Transverse colon (tissue), 4 donors: ENCODE measurements at regions not wholly inside any gene's neighbourhood (a gene's known extent, or its start where the extent isn't known, plus 50 kb on each side); places are given as distances from the start of the nearest gene placed in this dataset.

Source experiments
- DNase-seq: peaks from one replicate; pipeline ENCODE4 v3.0.0-alpha.2; 2019
- H3K27ac ChIP-seq, 4 donors: fragments of 200-600 bp; sonication (generic); 2 replicates each; pipeline ENCODE4 v1.5.1; 2016 to 2018; ENCODE audit warnings: inconsistent platforms in 4 of 4
- H3K27me3 ChIP-seq: fragments of 200-600 bp; sonication (generic); 2 replicates; pipeline ENCODE4 v1.5.1; 2017; ENCODE audit warnings: inconsistent platforms
- H3K36me3 ChIP-seq, 4 donors: fragments of 200-600 bp; sonication (generic); 2 replicates each; pipeline ENCODE4 v1.5.1; 2017 to 2019; ENCODE audit warnings: inconsistent platforms in 4 of 4
- H3K4me1 ChIP-seq, 4 donors: fragments of 200-600 bp; sonication (generic); 2 replicates each; pipeline ENCODE4 v1.5.1; 2017 to 2020; ENCODE audit warnings: inconsistent platforms in 4 of 4
- H3K4me3 ChIP-seq, 4 donors: fragments of 200-600 bp; sonication (generic); 1 replicate in 1 of 4; 2 replicates in 3 of 4; pipeline versions ENCODE4 v1.5.1 to v1.6.1; 2017 to 2019; ENCODE audit warnings: inconsistent platforms in 4 of 4
- H3K9me3 ChIP-seq, 2 donors: fragments of 200-600 bp; sonication (generic); 2 replicates each; pipeline ENCODE4 v1.5.1; 2017 to 2019; ENCODE audit warnings: inconsistent platforms in 2 of 2
- CTCF ChIP-seq, 5 experiments: fragments of 200-600 bp in 3 of 5; fragments of 450-650 bp in 2 of 5; sonication (generic) in 3 of 5; IDR thresholded peaks; 1 replicate in 2 of 5; 2 replicates in 3 of 5; pipeline ENCODE4 v1.5.1; 2016 to 2017; ENCODE audit warnings: antibody characterized with exemption in 5 of 5, inconsistent platforms in 3 of 5, mild to moderate bottlenecking in 2 of 5, moderate library complexity in 1 of 5
- EP300 ChIP-seq: sonication (generic); formaldehyde crosslinking; IDR thresholded peaks from one replicate; pipeline ENCODE4 v1.6.1; 2017; ENCODE audit warnings: antibody characterized with exemption, low read depth
- POLR2A ChIP-seq: fragments of 450-650 bp; IDR thresholded peaks from one replicate; pipeline ENCODE4 v1.6.1; 2016; ENCODE audit warnings: antibody characterized with exemption, mild to moderate bottlenecking, moderate library complexity
- POLR2AphosphoS5 ChIP-seq, 3 donors: sonication (generic); formaldehyde crosslinking; IDR thresholded peaks; one replicate each; pipeline ENCODE4 v1.6.1; 2016; ENCODE audit warnings: antibody characterized with exemption in 3 of 3
- WGBS, 2 donors: methylation state at CpG; one replicate each; pipeline ENCODE4 v1.1.5; 2018; ENCODE audit warnings: low coverage in 1 of 2; 5-methylcytosine and 5-hydroxymethylcytosine counted together
- in situ Hi-C, 4 donors: fragments of 200-750 bp; cut with MboI; loops; one replicate each; pipeline versions ENCODE4 v1.15.0 to v1.15.1; 2017; ENCODE audit warnings: low sequenced_read_pairs in 3 of 4, low pct_ligation_motif_present in 1 of 4, low pct_unique_long_range_greater_than_20kb in 1 of 4
- intact Hi-C: fragments of 100-400 bp; cut with DNase I; formaldehyde crosslinking; loops from one replicate; pipeline ENCODE4 v1.15.1; 2023; ENCODE audit warnings: low total_unique reads

GRCh38 chr1:168453056-168453455 is 90.7 kb downstream of the XCL2 start:
- H3K36me3 ChIP-seq: no peaks in the 10 kb centered on the region
- intact Hi-C loops: no loop called here
- H3K27me3 ChIP-seq: no peaks in the 10 kb centered on the region
- no peaks in the 10 kb centered on the region for H3K9me3 ChIP-seq
- DNase-seq: no peak
- TF ChIP-seq POLR2AphosphoS5 (IDR thresholded peaks at IDR 0.05) (no peak), CTCF (IDR thresholded peaks at IDR 0.05) (no peak), POLR2A (no peak), EP300 (no peak)
- in situ Hi-C loops: loop anchor here in 2 of 4 donors (5.0 to 25.0 kb wide), 2 partner anchors 119 to 659 kb away; partner anchors contain the start of gene ATP1B1 (in 1 of the 2)
- H3K4me1 ChIP-seq: peaks cover 0 to 8% (median 0%) of the 10 kb centered on the region in 4 donors
- H3K4me3 ChIP-seq: no peak overlapping the region
- H3K27ac ChIP-seq: no peak overlapping the region
- 81% methylated on average over 4 of the region's 4 CpGs; no CpG with 5 or more reads in 1 of the 2 donors for WGBS, 2 donors

DNA sequence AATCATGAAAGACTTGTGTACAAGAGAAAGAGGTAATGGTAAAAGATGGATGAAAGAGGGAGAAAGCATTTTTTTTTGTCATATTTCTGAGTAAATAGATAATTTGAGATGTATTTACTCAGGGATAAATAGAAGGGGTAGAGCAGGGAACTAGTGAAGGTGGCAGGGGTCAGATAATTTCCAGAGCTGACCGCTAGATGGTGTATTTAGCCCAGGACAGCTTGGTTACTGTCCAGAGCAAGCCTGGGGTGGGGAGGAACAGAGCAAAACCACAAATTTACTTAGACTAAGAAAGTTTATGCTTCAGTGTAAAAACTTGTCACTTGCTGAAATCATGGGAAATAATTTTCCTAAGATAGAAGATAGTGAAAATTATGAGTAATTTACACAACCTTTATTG is 91.5 kb downstream of the XCL2 start:
- in situ Hi-C loops: loop anchor here in 2 of 4 donors (5.0 to 25.0 kb wide), 2 partner anchors 120 to 660 kb away; partner anchors contain the start of gene ATP1B1 (in 1 of the 2)
- TF ChIP-seq EP300 (no peak), POLR2A (no peak), POLR2AphosphoS5 (IDR thresholded peaks at IDR 0.05) (no peak), CTCF (IDR thresholded peaks at IDR 0.05) (no peak)
- Histone ChIP-seq H3K27me3 (no peaks in the 10 kb centered on the region), H3K4me1 (peaks cover 0 to 8% (median 0%) of the 10 kb centered on the region in 4 donors), H3K4me3 (no peak overlapping the region), H3K36me3 (no peaks in the 10 kb centered on the region), H3K9me3 (no peaks in the 10 kb centered on the region), H3K27ac (no peak overlapping the region)
- 66 to 80% methylated on average over 1 of the region's 1 CpG for WGBS, 2 donors
- intact Hi-C loops: no loop called here
- DNase-seq: no peak

GRCh38 chr1:168447871-168448270 is 95.9 kb downstream of the XCL2 start:
- Histone ChIP-seq H3K27me3 (no peaks in the 10 kb centered on the region), H3K4me3 (no peak overlapping the region), H3K4me1 (no peaks in the 10 kb centered on the region), H3K9me3 (no peaks in the 10 kb centered on the region), H3K36me3 (no peaks in the 10 kb centered on the region), H3K27ac (no peak overlapping the region)
- in situ Hi-C loops (loop anchor here in 3 of 4 donors (10.0 to 25.0 kb wide), 4 partner anchors 114 to 914 kb away; partner anchors contain the start of genes BLZF1 (in 1 of the 3), NME7 (in 1 of the 3) and XCL1 (in 1 of the 3)), intact Hi-C loops (loop anchor here (10.0 kb wide), 1 partner anchor 117 kb away; no protein-coding TSS in a partner anchor)
- DNase-seq: no peak
- 67 to 87% methylated on average over 1 of the region's 1 CpG for WGBS, 2 donors
- TF ChIP-seq CTCF (IDR thresholded peaks at IDR 0.05) (no peak), EP300 (no peak), POLR2AphosphoS5 (IDR thresholded peaks at IDR 0.05) (no peak), POLR2A (no peak)

DNA sequence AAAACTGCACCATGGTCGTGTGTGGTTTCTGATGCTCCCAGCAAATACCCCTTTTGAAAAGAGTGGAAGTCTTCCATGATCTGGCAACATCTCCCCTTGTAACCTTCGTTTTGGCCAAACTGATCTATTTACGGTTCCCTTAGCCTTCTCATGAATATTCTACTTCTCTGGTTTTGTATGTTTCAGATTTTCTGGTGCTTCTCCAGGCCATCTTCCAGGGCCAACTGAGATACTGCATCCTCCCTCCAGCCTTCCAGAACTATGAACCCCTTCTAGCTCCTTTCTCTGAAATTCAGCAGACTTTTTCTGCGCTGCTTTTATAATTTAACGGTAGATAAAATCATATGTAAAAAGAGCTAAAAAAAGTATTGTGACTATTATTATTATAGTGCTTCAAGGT is 97.7 kb downstream of the XCL2 start:
- TF ChIP-seq CTCF (IDR thresholded peaks at IDR 0.05) (no peak), POLR2AphosphoS5 (IDR thresholded peaks at IDR 0.05) (no peak), EP300 (no peak), POLR2A (no peak)
- no peaks in the 10 kb centered on the region for H3K27me3 ChIP-seq
- H3K4me1 ChIP-seq: no peaks in the 10 kb centered on the region
- no peak for DNase-seq
- no peak overlapping the region for H3K27ac ChIP-seq
- H3K36me3 ChIP-seq: no peaks in the 10 kb centered on the region
- H3K9me3 ChIP-seq: no peaks in the 10 kb centered on the region
- in situ Hi-C loops: loop anchor here in 3 of 4 donors (10.0 to 25.0 kb wide), 4 partner anchors 116 to 916 kb away; partner anchors contain the start of genes BLZF1 (in 1 of the 3), NME7 (in 1 of the 3) and XCL1 (in 1 of the 3)
- no peak overlapping the region for H3K4me3 ChIP-seq
- intact Hi-C loops: loop anchor here (10.0 kb wide), 1 partner anchor 119 kb away; no protein-coding TSS in a partner anchor
- 84 to 89% methylated on average over 5 of the region's 5 CpGs for WGBS, 2 donors
